NCI-H345 treated with DMSO at 0.1 percent for 48 hours (cell line): ENCODE measurements at regions not wholly inside any gene's neighbourhood (a gene's known extent, or its start where the extent isn't known, plus 50 kb on each side); places are given as distances from the start of the nearest gene placed in this dataset.
"Not testable (repeated sequence)": the region's sequence is repeated elsewhere in the genome, so short reads cannot be mapped to it uniquely, and the experiment has no call there.

ENCODE experiments used
- DNase-seq: peaks from one replicate; lab custom pipeline; 2025; ENCODE audit not compliant: unreplicated experiment; lab: John Stamatoyannopoulos, UW

- no peak for DNase-seq
These were observed 111.6 kb upstream of the ESRRB start for GRCh38 chr14:76264384-76264783.

- DNase-seq = no peak
These were observed 108.5 kb upstream of the ESRRB start for GRCh38 chr14:76267322-76268046.

- no peak for DNase-seq
These were observed 107.9 kb upstream of the ESRRB start for GRCh38 chr14:76268047-76268431.

- no peak for DNase-seq
These were observed 107.2 kb upstream of the ESRRB start for GRCh38 chr14:76268700-76269099.

GRCh38 chr14:76271041-76271755 is 104.7 kb upstream of the ESRRB start:
- no peak for DNase-seq

- DNase-seq = no peak
These were observed 103.6 kb upstream of the ESRRB start for GRCh38 chr14:76272349-76272748.

GRCh38 chr14:76272774-76273173 is 103.2 kb upstream of the ESRRB start:
- DNase-seq = no peak

GRCh38 chr14:76273346-76273745 is 102.6 kb upstream of the ESRRB start:
- no peak for DNase-seq

- no peak for DNase-seq
These were observed 101.6 kb upstream of the ESRRB start for GRCh38 chr14:76274324-76274723.

GRCh38 chr14:76277586-76278130 is 98.3 kb upstream of the ESRRB start:
- no peak for DNase-seq

- DNase-seq = no peak
These were observed 95.7 kb upstream of the ESRRB start for GRCh38 chr14:76280221-76280620.

GRCh38 chr14:76282581-76282980 is 93.4 kb upstream of the ESRRB start:
- DNase-seq = no peak

GRCh38 chr14:76287063-76287462 is 88.9 kb upstream of the ESRRB start:
- no peak for DNase-seq

GRCh38 chr14:76289276-76289675 is 86.7 kb upstream of the ESRRB start:
- DNase-seq = no peak

- DNase-seq = no peak
These were observed 83.4 kb upstream of the ESRRB start for GRCh38 chr14:76292561-76292960.

- DNase-seq = no peak
These were observed 82.7 kb upstream of the ESRRB start for GRCh38 chr14:76293221-76293620.

GRCh38 chr14:76293923-76294322 is 82.0 kb upstream of the ESRRB start:
- no peak for DNase-seq

- no peak for DNase-seq
These were observed 81.1 kb upstream of the ESRRB start for GRCh38 chr14:76294876-76295275.

GRCh38 chr14:76298896-76299295 is 77.0 kb upstream of the ESRRB start:
- no peak for DNase-seq

GRCh38 chr14:76303188-76303587 is 72.7 kb upstream of the ESRRB start:
- not testable (repeated sequence) for DNase-seq

- no peak for DNase-seq
These were observed 71.2 kb upstream of the ESRRB start for GRCh38 chr14:76304536-76305267.
